T-helper 22 cell (primary cell): ENCODE measurements at regions not wholly inside any gene's neighbourhood (a gene's known extent, or its start where the extent isn't known, plus 50 kb on each side); places are given as distances from the start of the nearest gene placed in this dataset.

ENCODE experiments used
- DNase-seq: peaks from one replicate; pipeline ENCODE4 v3.0.0-alpha.2; 2020; ENCODE audit warnings: low read depth

DNA sequence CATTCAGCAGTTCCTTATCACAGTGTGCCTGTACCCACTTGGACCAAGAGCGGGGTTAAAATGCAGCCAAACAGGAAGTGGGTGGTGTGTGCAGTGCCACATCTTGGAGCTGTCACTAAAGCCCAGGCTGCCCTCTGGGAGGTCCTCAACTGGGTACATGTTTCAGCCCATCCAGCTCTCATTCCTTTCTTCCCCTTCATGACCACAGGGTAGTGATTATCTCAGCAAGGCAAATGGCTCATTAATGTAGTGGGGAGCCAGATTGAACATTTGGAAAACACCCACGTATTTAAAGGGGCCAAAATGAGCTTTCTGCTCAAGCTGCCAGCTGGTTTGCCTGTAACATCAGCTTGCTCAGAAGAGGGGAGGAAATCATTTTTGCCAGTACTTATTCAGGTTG is 210.8 kb upstream of the BTG1 start:
- no peak for DNase-seq

DNA sequence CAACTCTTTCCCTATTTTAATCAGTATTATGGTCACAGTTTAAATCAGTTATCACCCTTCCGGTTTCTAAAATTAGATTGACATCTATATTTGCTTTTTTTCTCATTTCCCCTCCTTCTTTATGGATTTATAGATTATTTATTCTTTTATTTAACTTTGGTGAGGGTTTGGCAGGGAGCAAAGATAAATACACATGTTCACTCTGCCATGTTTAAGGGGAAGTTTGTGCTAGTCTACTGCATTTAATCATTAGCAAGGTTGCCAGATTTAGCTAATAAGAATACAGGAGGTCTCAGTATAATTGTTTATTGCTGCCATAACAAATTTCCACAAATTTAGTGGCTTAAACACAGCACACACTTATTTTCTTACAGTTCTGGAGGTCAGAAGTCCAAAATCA is 204.0 kb upstream of the BTG1 start:
- DNase-seq: no peak

DNA sequence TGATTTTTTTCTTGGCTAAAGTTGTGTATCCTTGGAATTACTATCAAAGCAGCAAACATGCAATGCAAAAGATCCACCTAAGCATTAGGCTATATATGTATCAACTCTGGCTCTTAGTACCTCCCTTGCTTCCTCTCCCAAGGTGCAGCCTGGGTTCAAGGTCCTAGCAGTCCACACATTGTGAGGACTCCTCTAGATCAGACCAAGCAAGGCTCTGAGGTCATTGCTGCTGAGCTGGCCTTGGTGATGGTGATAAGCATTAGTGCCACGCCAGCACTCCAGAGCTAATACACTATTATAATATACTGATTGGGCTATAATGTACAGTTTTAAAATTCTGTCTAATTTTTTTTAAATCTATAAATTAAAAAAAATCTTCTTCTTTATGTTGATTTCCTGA is 196.9 kb upstream of the BTG1 start:
- DNase-seq: no peak

DNA sequence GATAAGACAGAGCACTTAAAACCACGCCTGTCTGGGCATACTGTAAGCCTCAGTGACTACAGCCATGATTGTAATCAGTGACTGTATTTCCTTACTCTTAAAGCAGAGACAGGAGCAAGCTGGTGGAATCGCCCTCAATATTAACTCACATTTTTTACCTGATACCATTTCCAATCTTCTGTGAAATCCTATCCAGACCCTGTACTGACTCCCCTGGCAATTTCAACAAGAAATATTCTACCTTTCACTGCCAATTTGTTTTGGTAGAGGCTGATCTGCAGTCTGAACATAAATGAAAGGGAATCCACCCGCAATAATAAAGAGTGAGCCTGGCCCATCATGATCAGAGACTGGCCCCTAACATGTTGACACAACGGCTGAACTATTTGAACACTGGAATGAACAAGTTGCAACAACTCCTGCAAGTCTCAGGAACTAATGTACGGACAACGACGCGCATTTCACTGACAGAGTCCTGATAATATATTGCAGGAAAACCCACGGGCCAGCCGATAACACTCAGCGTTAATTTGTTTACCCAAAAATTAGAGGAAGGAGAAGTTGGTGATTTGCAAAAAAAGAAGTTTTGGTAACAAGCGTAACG is 195.5 kb upstream of the BTG1 start:
- no peak for DNase-seq

DNA sequence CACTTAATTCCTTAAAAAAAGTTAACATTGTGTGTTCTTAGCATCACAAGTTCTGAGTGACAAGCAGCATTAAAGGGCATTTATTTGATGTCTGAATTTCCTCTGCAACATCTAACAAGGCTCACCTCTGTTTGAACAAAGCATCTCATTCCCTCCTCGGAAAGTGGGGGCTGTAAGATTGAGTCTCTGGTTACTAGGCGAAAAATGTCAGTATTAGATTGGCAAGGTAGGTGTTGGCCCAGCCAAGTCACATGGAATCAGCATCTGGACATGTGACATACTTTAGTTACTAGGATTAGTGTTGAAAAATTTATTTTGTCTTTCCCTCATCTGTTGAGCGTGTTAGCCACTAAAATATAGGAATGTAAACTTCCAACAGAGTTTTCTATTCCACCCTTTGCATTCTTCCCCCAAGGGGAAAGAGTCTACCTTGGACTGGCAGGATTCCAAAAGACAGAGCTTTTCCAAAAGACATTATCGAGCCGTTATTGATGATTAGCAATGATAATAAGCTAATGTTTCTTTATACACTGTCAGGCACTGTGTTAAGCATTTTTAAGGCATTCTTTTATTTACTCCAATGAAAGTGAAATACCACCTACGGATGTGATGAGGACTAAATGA is 194.9 kb upstream of the BTG1 start:
- no peak for DNase-seq

DNA sequence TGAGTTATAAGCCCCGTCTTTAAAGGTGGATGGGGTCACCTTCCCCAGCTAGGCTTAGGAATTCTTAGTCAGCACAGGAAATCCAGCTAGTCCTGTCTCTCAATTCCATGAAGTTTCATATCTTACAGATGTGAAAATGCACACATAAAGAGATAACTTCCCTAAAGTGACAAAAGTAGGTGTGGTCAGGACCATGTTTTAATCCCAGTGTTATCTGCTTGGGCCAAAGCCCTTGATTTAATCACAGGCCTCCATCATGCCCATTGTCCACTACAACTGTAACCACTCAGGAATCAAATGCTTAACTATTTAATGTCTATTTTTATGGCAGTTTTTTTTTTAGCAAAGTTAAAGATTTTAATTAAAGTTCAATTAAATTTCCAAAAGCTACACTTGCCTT is 194.4 kb upstream of the BTG1 start:
- no peak for DNase-seq

DNA sequence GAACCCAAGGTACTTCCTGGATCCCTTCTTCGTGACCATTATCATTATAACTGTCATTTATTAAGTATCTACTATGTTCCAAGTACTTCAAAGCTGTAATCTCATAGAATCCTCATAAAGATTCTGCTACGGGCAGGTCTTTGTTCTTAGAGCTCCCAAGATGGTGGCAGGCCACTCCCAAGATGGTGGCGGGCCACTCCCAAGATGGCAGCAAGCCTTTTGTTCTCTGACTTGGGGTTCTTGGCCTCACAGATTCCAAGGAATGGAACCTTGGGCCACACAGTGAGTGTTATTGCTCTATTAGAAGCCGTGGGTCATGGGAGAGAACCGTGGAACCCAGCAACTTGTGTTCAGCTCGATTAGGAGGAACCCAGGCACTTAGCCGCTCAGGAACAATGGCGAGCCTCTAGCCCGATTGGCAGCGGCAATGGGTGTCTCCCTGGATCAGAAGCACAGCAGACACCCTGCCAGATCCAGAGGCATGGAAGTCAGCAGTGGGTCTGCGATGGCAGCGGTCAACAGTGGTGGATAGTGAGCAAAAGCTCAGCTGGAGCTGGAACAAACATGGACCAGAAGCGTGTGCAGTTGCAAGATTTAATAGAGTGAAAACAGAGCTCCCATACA is 193.7 kb upstream of the BTG1 start:
- DNase-seq: no peak

DNA sequence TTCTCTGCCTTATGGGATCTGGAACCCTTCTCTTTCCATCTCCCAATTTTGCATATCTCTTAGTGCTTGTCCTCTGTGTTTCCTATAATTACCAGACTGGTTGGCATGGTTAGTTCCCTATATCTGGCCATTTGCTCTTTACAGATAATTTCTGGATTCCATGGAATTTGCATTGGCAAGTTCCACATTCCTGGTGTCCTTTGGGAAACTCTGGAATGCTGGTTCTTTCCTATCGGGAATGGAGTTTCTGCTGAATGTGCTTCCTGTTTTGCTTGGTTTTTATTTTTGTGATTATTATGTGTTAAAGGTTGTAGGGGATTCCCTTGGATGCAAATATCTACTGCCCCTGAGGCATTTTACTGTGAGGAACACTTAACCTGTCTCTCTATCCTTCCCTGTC is 193.0 kb upstream of the BTG1 start:
- no peak for DNase-seq

DNA sequence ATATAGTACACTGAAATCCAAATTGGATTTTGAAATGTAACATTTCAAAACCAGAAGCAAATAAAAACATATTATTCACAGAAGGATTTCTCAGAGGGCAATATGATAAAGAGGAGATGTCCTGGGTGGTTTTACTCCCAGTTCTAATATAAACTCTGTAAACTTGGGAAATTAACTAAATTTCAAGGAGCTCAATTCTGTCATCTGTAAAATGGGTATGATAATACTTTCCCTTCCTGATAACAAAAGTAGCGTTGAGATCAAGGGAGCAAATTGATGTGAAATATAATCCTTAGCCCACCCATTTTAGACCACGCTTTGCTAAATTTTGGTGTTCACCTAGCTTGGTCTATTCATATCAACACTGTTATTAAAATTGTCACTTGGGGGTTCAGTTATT is 192.5 kb upstream of the BTG1 start:
- no peak for DNase-seq

DNA sequence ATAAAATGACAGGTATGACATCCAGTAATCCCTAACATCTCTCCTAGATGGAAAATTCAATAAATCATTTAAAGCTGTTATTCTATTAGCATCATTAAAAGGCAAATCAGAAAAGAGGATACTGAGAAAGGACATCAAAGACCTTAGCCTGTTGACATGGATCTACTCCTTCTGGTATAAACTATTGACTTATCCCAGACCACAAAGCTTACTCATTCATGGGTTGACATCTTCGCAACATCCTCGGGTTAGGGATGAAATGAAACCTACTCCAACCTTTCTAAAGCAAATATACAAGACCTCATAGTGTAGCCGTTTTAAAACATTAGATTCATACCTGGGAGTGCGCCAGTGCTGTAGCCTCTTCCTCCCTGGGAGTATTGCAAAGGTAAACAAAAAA is 191.5 kb upstream of the BTG1 start:
- no peak for DNase-seq

DNA sequence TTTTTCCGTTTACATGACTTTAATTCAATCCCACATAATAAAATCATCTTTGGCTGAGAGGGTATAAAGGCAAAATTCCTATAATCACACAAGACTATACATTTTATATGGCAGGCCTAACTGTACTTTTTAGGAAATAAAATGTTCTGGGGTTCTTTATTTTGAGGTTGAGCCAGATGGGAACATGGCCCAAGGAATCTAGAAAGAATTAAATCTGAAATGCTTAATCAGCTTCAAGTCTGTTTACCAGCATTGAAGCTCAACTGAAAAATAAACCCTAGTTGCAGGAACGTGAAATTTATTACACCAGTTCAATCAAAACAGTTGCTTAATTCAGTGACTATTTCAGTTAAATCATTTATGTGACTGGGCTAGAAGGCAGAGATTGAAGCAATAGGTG is 191.0 kb upstream of the BTG1 start:
- DNase-seq: no peak

DNA sequence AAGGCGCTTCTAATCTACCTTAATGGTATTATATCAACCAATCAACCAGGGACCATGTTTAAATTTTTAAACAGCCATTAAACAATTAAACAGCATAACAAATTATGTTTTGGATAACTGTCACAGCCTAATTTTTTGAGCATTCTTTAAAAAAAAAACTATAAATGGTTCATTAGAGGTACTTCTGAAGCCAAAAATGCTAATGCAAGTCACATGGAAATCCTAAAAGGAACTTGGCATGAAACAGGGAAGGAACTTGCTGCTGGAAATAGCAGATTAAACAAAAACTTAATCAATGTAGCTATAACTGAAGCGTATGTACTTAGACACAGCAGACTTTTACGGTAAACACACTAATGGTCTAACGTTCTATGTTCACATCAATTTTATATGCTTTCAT is 190.2 kb upstream of the BTG1 start:
- no peak for DNase-seq

DNA sequence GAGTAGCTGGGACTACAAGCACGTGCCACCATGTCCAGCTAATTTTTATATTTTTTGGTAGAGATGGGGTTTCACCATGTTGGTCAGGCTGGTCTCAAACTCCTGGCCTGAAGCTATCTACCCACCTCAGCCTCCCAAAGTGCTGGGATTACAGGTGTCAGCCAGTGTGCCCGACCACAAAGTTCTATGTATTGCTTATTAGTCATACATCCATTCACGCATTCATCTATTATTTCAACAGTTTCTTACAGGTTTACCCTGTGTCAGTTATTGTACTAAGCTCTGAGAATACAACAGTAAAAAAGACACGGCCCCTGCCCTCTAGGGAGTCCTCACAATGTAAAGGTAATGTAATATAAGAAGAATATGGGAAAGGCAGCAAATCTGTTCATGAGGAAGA is 188.9 kb upstream of the BTG1 start:
- DNase-seq: no peak

DNA sequence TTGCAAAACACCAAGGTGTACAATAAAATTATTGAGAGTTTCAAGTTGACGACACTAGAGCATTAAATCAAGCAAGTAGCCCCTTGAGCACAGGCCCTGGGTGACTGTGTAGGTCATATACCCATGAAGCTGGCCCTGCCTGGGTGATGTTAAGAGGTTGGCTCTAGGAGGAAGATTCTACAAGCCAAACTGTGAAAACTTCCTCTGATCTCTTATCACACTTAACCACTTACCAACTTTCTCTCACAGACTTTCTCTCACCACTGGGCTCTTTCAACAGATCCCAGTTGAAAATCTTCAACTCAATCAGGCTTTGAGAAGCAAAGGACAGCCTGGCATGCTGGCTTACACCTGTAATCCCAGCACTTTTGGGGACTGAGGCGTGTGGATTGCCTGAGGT is 186.9 kb upstream of the BTG1 start:
- no peak for DNase-seq

DNA sequence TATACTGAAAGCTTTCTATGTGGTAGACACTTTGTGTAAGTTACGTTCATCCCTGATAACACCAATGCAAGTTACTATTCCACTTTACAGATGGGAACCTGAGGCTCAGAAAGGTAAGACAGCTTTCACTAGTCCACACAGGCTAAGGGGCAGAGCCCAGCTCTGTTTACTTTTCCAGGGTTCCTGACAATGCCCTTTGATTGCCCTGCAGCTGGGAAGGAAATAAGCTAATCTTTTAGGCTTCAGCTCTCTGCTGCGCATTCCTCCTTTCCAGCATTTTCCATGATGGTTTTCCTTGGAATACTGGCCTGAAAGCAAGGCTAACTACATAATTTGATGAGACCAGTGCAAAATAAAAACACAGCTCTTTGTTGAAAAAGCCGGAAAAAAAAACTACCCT is 185.7 kb upstream of the BTG1 start:
- DNase-seq: no peak

DNA sequence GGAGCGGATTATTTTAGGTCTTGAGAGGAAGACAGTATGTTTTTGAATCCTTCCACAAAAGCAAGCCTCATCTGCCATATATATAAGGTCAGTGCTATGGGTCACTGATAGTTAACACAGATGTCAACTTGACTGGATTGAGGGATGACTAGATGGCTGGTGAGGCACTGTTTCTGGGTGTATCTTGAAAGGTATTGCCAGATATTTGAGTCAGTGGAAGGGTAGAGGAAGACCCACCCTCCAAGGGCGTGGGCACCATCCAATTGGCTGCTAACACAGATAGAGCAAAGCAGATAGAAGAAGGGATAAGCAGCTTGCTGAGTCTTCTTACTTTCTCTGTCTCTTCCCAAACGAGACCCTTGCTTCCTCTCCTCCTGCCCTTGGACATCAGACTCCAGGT is 185.0 kb upstream of the BTG1 start:
- DNase-seq: no peak

DNA sequence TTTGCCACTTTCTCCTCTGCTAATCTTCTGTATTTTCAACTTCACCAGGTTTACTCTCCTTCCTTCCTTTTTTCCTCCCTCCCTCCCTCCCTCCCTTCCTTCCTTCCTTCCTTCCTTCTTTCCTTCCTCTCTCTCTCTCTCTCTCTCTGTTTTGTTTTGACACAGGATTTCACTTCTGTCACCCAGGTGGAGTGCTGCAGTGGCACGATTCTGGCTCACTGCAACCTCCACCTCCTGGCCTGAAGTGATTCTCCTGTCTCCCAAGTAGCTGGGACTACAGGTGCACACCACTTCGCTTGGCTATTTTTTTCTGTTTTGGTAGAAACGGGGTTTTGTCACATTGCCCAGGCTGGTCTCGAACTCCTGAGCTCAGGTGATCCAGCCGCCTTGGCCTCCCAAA is 181.2 kb upstream of the BTG1 start:
- DNase-seq: no peak

DNA sequence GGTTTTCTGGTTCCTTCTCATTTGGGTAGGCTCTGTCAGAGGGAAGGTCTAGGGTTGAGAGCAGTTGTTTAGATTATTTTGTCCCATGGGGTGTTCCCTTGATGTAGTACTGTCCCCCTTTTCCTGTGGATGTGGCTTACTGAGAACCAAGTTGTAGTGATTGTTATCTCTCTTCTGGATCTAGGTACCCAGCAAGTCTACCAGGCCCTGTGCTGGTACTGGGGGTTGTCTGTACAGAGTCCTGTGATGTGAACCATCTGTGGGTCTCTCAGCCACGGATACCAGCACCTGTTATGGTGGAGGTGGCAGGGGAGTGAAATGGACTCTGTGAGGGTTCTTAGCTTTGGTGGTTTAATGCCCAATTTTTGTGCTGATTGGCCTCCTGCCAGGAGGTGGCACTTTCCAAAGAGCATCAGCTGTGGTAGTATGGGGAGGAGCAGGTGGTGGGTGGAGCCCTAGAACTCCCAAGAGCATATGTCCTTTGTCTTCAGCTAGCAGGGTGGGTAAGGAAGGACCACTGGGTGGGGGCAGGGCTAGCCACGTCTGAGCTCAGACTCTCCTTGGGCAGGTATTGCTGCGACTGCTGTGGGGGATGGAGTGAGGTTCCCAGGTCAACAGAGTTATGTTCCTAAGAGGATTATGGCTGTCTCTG is 179.3 kb upstream of the BTG1 start:
- DNase-seq: no peak

DNA sequence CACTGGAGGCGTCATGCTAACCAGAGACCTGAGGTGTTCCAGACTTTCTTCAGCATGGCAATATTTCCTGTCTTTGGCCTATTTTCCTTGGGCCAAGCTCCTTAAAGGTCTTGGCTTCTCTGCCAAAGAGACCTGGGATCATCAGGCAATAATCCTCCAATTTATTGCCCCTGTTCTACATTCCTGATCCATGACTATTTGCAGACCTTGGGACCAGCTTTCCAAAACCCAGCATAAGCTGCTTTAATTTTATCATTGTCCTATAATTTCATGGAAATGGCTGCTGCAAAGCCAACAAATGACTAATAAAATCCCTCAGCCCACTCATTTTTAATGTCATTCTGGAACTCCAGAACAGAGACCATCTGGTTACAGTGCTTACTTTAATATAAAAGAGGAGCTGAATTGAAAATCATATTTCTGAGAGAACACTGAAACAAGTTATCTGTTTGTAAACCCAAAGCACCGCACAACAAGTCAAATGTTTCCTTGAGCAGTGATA is 166.9 kb upstream of the BTG1 start:
- DNase-seq: no peak

DNA sequence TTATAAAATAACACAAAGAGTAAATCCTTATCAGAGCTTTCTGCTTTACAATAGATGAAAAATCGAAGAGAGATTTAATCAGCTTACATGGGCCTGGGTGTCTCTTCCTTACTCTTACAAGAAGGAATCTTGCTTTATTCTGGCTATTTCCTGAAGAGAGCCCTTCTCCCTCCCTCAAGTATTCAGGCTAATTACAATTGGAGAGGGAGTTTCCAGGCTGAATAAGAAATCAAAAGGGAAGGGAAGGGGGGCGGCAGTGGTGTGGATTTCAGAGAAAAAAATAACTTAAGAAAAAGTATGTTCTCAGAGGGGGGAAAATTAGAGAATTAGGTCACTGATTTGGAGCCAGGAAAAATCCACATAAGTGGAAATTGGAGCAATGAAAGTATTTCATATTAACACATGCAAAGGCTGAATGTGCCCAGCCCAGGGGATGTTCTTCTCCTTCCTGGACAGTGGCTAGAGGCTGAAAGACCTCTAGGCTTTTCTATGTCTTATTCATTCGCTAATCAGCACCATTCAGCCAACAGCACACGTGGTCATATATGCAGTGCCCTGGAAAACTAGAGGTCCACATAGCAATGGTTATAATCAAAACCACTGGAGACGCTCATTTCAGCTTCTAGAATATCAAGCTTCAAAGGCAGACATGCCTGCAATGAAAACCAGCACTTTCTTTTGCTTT is 158.9 kb upstream of the BTG1 start:
- no peak for DNase-seq

DNA sequence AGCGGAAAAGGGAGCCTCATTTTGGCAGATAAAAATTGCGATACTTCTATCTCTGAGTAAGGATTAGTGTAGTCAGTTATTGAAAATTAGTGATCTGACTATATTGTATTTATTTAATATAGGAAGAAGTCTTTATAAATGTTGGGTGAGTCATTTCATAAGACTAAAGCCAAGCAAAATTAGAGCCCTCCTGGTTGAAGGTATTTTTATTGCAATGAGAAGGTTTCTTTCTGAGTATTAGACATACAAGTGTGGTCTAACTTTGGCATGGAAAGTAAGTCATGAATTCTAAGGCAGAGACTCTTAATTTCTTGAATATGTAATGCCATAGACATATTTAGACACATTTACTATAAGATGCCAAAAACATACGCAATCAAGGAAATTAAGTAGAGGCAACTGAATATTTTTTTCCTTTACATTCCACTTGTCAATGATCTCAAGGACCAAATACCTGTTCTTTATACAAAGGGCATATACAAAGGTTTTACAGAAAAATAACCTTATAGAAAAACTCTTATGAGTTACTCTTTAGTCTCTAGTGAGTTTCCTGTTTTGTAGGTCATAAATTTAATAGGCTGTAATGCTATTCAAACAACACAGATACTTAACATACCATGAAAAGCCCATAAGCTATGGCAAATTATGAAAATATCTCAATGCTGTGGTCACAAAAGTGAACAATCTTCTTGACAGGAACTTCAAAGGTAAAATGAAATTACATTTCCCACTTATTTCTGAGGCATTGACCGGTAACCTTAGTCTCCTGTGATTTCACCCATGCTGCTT is 156.6 kb upstream of the BTG1 start:
- no peak for DNase-seq

DNA sequence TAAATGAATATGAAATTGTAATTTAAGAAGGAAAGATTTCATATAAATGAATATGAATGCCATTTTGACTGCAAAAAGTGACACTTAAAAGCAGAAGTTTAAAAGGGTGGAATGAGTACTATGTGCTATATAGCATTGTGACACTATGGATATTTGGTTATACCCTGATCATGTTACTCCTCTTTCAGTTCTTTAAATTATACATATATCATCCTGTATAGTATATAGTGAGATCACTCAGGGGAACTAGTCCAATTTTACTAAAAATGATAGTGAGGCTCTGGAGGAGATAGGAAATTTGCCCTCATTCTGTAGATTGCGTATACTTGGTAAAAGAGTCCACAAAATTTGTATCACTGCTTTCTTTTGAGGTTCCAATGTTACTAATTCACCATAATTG is 155.7 kb upstream of the BTG1 start:
- DNase-seq: no peak
